Fibroblast of pulmonary artery (primary cell): ENCODE measurements at regions not wholly inside any gene's neighbourhood (a gene's known extent, or its start where the extent isn't known, plus 50 kb on each side); places are given as distances from the start of the nearest gene placed in this dataset.
"Not testable (repeated sequence)": the region's sequence is repeated elsewhere in the genome, so short reads cannot be mapped to it uniquely, and the experiment has no call there.

Source experiments
- DNase-seq: peaks from one replicate; pipeline ENCODE4 v3.0.0-alpha.2; 2010; ENCODE audit warnings: low read depth
- H3K4me3 ChIP-seq: replicated peaks from 2 replicates; pipeline ENCODE4 v1.5.1; 2011; ENCODE audit warnings: low read depth, mild to moderate bottlenecking, control low read depth, low read length, moderate library complexity
- CTCF ChIP-seq: IDR thresholded peaks from 2 replicates; pipeline ENCODE4 v1.5.1; 2011; ENCODE audit warnings: mild to moderate bottlenecking, control low read depth, low read length, inconsistent platforms; ENCODE audit errors: missing control alignments

- no peak overlapping the region for H3K4me3 ChIP-seq
- no peak for DNase-seq
- TF ChIP-seq CTCF = no peak
These were observed 123.2 kb upstream of the UFM1 start for GRCh38 chr13:38226496-38226895.

- no peak overlapping the region for H3K4me3 ChIP-seq
- peak; percentile 46 for TF ChIP-seq CTCF
- peak; percentile 60 for DNase-seq
These were observed 126.6 kb upstream of the UFM1 start for GRCh38 chr13:38223089-38223488.

- not testable (repeated sequence) for DNase-seq, H3K4me3 ChIP-seq
These were observed 128.5 kb upstream of the UFM1 start for GRCh38 chr13:38221120-38221519.

- H3K4me3 ChIP-seq = no peak overlapping the region
- no peak for DNase-seq
- TF ChIP-seq CTCF = no peak
These were observed 133.5 kb upstream of the UFM1 start for GRCh38 chr13:38216181-38216580.

- no peak overlapping the region for H3K4me3 ChIP-seq
- DNase-seq = peak; percentile 11
- TF ChIP-seq CTCF = no peak
These were observed 136.3 kb upstream of the UFM1 start for GRCh38 chr13:38213314-38213713.

GRCh38 chr13:38210928-38211596 is 138.6 kb upstream of the UFM1 start:
- TF ChIP-seq CTCF = no peak
- H3K4me3 ChIP-seq = no peak overlapping the region
- DNase-seq = no peak

- TF ChIP-seq CTCF = no peak
- DNase-seq = no peak
- H3K4me3 ChIP-seq = no peak overlapping the region
These were observed 145.1 kb upstream of the UFM1 start for GRCh38 chr13:38204556-38204955.
